ENCODE measurements at regions not wholly inside any gene's neighbourhood (a gene's known extent, or its start where the extent isn't known, plus 50 kb on each side); places are given as distances from the start of the nearest gene placed in this dataset.

- TF ChIP-seq POLR2A (IDR thresholded peaks at IDR 0.05), result no peak
- no peak for TF ChIP-seq CTCF (IDR thresholded peaks at IDR 0.05 in 8 of 11, conservative IDR thresholded peaks at IDR 0.05 in 3 of 11)
These were observed 339.6 kb upstream of the SGCD start for GRCh38 chr5:155987265-155987810.

Data from spleen (tissue), 7 donors.